ENCODE measurements at regions not wholly inside any gene's neighbourhood (a gene's known extent, or its start where the extent isn't known, plus 50 kb on each side); places are given as distances from the start of the nearest gene placed in this dataset.

DNA sequence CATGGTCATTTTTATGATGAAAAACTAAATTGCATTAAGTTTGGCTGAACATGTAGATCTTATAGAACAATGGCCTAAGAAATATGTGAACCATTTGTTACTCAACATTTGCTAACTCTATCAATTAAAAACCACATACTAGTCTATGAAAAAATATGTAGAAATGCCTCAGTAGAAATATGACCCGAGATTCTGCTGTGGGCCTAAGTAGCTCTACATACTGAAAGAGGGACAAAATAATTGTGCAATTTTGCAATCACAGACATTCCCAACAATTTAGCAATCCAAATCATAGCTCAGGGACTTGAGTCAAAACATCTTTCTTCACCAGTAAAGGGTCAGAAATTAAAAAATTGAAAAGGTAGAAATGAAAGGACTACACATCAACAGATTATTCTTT is 619.0 kb downstream of the FRK start:
- TF ChIP-seq, protein P1, sequence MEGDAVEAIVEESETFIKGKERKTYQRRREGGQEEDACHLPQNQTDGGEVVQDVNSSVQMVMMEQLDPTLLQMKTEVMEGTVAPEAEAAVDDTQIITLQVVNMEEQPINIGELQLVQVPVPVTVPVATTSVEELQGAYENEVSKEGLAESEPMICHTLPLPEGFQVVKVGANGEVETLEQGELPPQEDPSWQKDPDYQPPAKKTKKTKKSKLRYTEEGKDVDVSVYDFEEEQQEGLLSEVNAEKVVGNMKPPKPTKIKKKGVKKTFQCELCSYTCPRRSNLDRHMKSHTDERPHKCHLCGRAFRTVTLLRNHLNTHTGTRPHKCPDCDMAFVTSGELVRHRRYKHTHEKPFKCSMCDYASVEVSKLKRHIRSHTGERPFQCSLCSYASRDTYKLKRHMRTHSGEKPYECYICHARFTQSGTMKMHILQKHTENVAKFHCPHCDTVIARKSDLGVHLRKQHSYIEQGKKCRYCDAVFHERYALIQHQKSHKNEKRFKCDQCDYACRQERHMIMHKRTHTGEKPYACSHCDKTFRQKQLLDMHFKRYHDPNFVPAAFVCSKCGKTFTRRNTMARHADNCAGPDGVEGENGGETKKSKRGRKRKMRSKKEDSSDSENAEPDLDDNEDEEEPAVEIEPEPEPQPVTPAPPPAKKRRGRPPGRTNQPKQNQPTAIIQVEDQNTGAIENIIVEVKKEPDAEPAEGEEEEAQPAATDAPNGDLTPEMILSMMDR (IDR thresholded peaks at IDR 0.05 in 8 of 11, conservative IDR thresholded peaks at IDR 0.05 in 3 of 11): no peak
- TF ChIP-seq POLR2A (IDR thresholded peaks at IDR 0.05) (no peak), POLR2AphosphoS5 (IDR thresholded peaks at IDR 0.05) (no peak)
